ENCODE measurements at regions not wholly inside any gene's neighbourhood (a gene's known extent, or its start where the extent isn't known, plus 50 kb on each side); places are given as distances from the start of the nearest gene placed in this dataset.

DNA sequence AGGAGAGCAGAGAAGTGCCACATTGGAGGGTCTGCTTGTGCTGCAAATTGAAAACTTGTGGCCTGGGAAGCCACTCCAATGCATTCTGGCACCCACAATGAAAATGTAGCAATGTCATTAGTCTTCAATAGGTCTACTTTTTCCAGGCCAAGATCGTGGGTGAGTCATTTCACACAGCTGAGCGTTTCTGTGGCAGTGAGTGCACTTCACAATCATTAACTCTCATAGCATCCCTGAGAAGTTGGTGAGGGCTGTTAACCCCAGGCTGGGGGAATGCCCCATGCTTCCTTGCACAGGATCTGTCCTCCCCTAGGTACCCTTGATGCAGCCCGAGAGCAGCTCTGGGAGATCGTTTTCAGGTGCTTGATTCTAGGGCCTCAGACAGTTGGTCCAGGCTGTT lies 196.8 kb upstream of the ATP6AP2 start:
- TF ChIP-seq EZH2 (conservative IDR thresholded peaks at IDR 0.05; ENCODE audit: low read depth, low read length) (no peak), HMG20A (CRISPR knock-in tag; IDR thresholded peaks at IDR 0.05; ENCODE audit: borderline replicate concordance) (no peak), MEIS1 (CRISPR knock-in tag; IDR thresholded peaks at IDR 0.05; ENCODE audit: borderline replicate concordance) (no peak), REPIN1 (CRISPR knock-in tag; IDR thresholded peaks at IDR 0.05; ENCODE audit: borderline replicate concordance, low read depth) (no peak), ZNF143 (CRISPR knock-in tag; IDR thresholded peaks at IDR 0.05) (no peak), GTF2F1 (IDR thresholded peaks at IDR 0.05; ENCODE audit: low read length) (no peak), HHEX (CRISPR knock-in tag; IDR thresholded peaks at IDR 0.05) (no peak), KDM4B (CRISPR knock-in tag; IDR thresholded peaks at IDR 0.05) (no peak)
- TF ChIP-seq, protein P1, sequence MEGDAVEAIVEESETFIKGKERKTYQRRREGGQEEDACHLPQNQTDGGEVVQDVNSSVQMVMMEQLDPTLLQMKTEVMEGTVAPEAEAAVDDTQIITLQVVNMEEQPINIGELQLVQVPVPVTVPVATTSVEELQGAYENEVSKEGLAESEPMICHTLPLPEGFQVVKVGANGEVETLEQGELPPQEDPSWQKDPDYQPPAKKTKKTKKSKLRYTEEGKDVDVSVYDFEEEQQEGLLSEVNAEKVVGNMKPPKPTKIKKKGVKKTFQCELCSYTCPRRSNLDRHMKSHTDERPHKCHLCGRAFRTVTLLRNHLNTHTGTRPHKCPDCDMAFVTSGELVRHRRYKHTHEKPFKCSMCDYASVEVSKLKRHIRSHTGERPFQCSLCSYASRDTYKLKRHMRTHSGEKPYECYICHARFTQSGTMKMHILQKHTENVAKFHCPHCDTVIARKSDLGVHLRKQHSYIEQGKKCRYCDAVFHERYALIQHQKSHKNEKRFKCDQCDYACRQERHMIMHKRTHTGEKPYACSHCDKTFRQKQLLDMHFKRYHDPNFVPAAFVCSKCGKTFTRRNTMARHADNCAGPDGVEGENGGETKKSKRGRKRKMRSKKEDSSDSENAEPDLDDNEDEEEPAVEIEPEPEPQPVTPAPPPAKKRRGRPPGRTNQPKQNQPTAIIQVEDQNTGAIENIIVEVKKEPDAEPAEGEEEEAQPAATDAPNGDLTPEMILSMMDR (CRISPR knock-in tag; IDR thresholded peaks at IDR 0.05) = no peak

All from HepG2 (cell line).